SK-N-SH (cell line): ENCODE measurements at regions not wholly inside any gene's neighbourhood (a gene's known extent, or its start where the extent isn't known, plus 50 kb on each side); places are given as distances from the start of the nearest gene placed in this dataset.

Experiments used
- CTCF ChIP-seq: fragments of 200-600 bp; sonication (generic); IDR thresholded peaks from 2 replicates; pipeline ENCODE4 v1.6.1; 2017; ENCODE audit warnings: antibody characterized with exemption, mild to moderate bottlenecking, moderate library complexity
- EP300 ChIP-seq, 2 experiments: IDR thresholded peaks; 2 replicates each; pipeline versions ENCODE4 v1.4.0 to v1.6.1; 2012; ENCODE audit warnings: borderline replicate concordance in 1 of 2, low read depth in 1 of 2, low read length in 1 of 2

GRCh38 chr10:3975016-3975415, 190.0 kb upstream of the KLF6 start:
- no peak for TF ChIP-seq CTCF
- no peak for TF ChIP-seq EP300 (IDR thresholded peaks at IDR 0.05; ENCODE audit: borderline replicate concordance in 1 of 2, low read depth in 1 of 2, low read length in 1 of 2)
